DMS114 treated with DMSO at 0.1 percent for 48 hours (cell line): ENCODE measurements at regions not wholly inside any gene's neighbourhood (a gene's known extent, or its start where the extent isn't known, plus 50 kb on each side); places are given as distances from the start of the nearest gene placed in this dataset.

ENCODE experiments used
- DNase-seq: peaks from one replicate; lab custom pipeline; 2025; ENCODE audit not compliant: unreplicated experiment; lab: John Stamatoyannopoulos, UW

DNA sequence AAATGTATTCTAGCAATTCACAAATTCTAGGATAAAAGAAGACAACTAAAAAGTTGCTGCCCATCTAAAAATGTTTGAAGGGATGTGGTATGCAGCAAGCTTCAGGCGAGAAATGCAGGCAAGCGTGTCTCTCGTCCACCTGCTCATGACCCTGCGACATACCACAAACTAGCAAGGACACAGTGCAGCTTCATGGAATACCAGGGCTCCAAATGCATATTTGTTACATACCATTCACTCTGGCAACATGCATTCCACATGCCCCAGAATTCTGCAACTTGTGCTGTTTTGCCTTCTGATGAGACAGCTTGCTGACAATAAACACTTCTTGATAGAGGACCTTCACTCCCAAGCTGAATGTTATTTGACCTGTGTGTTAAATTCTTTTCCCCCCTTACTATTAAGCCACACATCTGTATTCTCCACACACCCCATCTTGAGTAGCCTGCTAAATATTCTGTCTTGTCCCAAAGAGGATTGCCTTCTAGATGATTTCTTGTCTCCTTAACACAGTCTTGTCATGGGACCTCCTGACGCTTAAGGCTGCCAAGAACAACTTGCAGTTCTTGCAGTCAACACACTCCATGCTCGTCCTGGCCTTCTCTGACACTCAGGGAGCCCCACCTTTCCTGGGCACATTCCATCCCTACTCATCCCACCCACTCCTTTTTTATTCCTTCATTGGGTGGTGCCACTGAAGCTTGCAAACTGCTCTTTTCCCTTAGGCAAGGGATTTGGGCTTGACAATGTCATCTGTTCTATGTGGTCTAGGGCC, 340.5 kb downstream of the PIK3R1 start:
- DNase-seq = no peak

DNA sequence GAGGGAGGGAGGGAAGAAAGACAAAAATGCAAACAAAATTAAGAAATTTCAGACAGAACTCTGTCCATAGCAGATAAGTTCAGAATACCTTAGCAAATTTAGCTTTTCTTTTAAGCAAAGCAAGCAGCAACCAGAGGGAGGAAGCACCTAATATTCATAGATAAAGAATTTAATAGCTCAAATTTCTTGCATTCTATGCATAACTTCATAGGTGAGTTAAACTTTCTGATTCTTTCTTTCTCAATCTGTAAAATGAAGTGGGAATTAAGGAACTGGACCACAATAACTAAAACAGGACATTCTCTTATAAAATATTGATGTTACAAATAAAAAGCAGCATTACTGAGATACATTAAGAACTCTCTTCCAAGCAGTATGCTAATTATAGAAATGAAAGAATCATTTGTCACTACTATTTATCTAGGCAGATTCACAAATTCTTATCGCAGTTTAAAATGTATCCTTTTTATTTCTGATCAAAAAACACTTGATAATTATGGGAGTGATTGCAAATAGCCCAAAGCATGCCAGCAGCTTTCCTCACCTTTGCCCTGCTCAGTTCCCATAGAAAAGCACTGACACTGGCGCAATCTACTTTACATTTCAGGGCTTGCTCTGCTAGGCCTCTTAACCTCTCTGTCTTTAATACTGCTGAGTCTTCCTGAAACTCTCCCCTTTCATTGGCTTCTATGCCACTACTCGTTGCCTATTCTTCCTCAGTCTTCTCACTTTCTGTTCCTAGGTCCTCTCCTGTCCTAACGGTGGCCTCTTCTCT, 341.8 kb downstream of the PIK3R1 start:
- no peak for DNase-seq

DNA sequence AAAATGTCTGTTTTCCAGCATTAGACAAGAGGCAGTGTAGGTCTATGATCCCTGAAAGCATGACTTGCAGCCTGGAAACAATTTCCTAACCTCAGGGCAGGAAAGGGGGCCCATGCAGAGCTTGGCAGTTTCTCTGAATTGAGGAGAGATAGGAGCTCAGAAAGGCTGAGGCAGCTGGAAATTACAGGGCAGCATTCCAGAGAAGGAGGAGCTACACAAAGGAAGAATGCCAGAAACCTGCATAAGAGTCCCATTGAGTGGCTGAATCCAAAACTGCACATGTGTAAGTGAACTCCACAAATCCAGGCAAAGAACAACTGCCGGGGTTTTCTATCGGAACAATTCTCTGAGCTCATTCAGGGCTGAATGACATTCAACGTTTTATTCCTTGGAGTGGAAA, 346.8 kb downstream of the PIK3R1 start:
- DNase-seq = no peak

DNA sequence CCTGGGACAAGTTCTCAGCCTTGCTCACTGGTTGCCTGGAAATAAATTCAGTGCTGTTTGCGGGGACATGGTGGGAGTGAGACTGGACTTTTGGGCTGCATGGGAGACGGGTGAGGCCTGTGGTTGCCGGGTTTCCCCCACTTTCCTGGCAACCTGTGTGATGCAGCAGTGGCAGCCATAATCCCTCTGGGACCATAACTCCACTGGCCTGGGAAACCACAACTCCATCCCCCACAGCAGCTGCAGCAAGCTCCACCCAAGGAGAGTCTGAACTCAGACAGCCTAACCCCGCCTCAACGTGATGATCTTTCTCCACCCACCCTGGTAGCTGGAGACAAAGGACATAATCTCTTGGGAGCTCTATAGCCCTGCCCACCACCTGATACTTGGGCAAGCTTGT, 349.9 kb downstream of the PIK3R1 start:
- DNase-seq = no peak

DNA sequence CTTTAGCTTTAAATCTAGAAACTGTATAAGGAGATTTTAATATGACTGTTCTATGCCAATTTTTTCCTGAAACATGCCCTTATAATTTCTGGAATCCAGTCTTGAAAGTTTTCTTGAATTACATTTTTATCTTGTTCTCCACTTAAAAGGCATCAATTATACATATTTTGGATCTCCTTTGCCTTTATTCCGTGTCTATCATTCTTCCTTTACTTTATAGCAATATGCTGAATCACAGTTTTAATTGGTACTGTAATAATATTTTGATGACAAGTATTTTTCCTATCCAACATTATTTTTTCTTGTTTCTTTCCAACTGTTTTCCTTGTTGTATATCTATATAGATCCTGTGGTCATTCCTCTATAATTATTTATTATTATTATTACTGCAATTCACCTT, 361.2 kb downstream of the PIK3R1 start:
- DNase-seq = no peak

DNA sequence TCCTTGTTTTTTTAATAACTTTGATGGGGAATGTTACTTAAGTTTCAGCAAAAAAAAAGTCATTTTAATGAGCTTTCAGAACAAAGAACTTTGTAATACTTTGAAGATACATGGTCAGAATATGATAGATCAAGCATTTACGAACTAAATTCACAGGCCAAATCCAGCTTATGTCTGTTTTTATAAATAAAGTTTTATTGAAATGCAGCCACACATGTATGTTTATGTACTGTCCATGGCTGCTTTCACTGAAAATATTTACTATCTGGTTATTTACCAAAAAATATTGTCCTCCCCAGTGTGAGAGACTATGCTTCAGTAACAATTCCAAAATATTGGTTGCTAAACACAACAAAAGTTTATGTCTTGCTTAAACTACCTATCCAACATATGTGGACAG, 366.7 kb downstream of the PIK3R1 start:
- DNase-seq = no peak

DNA sequence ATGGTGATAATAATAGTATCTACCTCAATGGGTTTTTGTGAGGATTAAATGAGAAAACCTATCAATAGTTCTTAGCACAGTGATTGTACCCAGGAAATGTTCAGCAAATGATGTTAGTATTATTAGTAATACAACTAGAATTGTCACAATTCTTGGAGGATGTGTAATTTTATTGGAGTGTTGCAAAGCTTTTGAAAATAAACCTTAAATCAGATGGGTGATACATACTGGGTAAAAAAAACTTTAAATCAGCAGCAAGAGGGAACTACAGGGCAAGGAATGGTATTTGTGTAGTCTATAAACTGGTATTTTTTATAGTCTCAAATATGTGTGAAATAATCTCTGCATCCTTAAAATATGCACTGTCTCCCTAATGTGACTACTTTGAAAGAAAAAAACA, 371.6 kb downstream of the PIK3R1 start:
- DNase-seq = no peak

DNA sequence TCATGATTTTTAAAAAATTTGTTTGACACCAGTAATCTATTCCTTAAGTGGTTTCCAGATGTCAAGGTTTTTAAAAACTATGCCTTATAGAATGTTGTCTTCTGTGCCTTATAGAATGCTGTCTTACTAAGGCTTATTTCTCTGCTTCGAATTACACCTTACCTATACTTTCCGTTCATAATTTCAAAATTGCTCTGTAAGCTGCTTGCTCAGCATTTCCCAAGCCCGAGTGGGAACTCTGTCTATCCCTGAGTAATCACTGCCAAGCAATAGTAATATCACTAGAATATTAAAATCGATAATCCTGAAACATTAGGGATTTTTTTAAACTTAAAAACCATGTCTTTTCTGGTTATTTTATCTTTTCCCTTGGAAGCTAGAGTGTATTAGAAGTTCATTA, 376.3 kb downstream of the PIK3R1 start:
- no peak for DNase-seq

DNA sequence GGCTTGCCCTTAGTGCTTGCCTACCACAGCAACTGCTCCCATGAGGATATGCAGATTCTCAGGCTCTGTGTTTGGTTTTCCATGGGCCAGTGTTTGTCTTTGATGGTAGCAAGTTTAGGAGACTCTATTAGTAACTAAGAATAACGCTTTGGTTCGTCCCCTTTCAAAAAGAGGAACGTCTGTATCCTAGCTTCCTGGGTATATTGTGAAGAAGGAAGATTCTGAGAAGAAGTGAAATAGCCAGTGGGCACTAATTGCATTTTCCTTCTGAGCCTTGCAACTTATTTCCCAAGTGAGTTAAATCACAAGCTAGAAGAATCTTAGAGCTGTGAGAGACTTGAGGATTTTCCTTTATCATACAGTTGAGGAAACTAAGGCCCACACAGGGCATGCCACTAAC, 376.8 kb downstream of the PIK3R1 start:
- no peak for DNase-seq

DNA sequence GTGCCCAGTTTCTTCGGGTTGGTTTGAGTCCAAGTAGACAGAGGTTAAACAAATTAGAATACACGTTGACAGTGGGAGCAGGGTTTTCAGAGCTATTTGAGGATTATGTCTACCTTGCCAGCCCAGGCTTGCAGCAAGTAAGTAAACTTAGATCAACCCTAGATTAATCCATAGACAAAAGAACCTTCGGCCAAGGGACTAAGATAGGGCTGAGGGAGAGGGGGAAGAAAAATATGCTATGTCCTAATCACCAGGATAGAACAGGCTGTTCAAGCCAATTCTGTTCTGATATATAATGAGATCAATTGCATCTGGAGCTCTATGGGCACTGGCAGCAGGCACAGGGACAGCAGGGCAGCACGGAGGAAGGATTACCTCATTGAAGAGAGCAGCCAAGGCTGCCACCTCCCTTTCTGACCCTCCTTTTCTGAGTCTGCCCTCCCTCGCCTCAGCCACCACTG, 377.7 kb downstream of the PIK3R1 start:
- DNase-seq = no peak

DNA sequence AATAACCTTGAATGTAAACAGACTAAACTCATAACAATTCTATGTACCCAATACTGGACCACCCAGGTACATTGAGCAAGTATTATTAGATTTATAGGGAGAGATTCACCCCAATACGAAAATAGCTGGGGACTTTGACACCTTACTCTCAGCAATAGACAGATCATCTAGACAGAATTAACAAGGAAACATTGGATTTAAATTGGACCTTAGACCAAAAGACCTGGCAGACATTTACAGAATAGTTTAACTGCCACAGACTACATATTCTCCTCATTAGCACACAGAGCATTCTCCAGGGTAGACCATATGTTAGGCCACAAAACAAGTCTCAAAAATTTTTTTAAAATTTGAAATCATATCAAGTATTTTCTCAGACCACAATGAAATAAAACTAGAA, 397.4 kb downstream of the PIK3R1 start:
- no peak for DNase-seq

DNA sequence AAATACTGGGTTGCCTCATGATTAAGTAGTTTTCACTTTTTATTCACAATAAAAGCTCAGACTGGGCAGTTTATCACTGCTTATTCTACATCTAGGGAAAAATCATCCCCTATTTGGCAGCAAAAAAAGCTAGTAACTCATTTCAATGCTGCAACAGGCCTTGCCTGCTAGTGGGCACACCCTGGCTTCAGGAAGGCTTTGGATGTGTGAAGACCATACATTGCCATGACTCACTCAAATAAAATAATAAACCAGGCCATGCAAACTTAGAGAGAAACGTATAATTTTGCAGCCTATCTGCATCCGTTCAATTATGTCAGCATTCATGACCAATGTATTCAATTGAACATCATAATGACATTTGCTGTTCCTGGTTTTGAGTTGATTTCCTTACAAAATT, 402.9 kb downstream of the PIK3R1 start:
- no peak for DNase-seq

DNA sequence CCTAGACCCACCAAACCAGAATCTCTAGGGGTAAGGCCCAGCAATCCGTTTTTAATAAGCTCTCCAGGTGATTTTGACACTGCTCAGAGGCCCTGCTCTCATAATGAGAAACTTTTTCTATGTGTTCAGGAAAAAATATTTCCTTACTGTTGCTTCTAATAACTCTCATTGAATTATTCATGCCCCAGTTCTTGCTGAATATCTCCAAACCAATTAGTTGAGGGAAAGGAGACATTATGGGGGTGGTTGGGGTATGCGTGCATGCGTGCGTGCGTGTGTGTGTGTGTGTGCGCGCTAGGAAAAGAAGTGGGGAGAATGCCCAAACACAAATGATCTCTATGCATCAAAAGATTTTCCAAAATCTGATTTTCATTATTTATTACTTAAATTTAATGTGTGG, 411.4 kb downstream of the PIK3R1 start:
- DNase-seq = no peak

DNA sequence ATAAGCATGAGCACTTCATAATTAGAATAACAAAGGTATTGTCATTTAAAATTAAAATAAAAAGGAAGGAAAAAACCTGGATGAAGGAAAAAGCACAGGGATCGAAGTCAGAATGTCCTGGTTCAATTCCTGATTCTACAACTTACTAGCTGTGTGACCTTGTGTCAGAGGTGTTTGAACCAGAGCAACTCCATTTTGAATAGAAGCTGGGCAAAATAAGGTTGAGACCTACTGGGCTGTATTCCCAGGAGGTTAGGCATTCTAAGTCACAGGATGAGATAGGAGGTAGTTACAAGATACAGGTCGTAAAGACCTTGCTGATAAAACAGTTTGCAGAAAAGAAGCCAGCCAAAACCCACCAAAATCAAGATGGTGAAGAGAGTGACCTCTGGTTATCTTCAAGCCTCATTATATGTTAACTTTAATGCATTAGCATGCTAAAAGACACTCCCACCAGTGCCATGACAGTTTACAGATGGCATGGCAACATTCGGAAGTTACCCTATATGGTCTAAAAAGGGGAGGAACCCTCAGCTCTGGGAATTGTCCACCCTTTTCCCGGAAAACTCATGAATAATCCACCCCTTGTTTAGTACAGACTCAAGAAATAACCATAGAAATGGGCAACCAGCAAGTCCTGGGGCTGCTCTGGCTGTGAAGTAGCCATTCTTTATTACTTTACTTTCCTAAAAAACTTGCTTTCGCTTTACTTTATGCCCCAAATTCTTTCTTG, 412.7 kb downstream of the PIK3R1 start:
- DNase-seq = no peak

DNA sequence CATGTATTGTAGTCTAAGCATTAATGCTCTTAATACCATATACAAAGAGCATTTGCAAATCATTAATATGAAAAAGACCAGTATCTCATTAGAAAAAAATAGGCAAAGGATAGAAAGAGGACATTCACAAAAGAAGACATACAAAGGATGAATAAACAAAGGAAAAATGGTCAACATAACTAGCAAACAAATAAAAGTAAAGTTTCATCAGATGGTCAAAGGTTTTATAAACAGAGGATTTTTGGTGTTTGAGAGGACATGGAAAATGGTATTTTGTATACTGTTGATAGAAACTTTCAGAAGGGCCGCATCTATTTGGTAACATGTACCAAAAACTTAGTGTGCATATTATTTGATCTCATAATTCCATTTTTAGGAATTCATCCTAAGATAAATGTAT, 414.8 kb downstream of the PIK3R1 start:
- no peak for DNase-seq

DNA sequence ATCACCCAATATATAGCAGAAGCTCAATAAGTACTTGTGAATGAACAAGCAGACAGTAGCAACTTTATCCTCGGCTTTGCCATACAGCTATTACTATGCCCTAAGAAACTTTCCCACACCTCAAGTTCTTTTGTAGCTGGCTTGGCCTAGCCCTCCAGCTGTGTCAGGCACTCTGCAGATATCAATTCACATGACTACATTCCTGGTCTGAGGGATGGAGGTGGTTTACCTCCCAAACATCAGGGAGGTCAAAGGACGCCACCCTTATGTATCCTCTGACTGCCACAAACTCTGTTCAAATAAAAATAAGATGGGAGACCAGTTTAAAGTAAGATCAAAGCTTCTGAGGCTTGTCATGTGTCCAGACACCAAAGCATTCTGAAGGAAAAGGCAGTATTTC, 416.3 kb downstream of the PIK3R1 start:
- no peak for DNase-seq

DNA sequence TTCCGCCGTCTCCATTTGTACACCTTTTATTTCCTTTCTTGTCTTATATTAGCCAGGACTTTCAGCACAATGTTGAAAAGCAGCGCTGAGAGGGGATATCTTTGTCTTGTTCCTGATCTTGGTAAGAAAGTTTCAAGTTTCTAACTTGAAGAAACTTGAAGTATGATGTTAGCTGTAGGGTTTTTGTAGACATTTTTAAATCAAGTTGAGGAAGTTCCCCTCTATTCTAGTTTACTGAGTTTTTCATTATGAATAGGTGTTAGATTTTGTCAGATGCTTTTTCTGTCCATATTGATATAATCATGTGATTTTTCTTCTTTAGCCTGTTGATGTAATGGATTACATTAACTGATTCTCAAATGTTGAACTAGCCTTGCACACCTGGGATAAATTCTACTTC, 425.7 kb downstream of the PIK3R1 start:
- DNase-seq = no peak

DNA sequence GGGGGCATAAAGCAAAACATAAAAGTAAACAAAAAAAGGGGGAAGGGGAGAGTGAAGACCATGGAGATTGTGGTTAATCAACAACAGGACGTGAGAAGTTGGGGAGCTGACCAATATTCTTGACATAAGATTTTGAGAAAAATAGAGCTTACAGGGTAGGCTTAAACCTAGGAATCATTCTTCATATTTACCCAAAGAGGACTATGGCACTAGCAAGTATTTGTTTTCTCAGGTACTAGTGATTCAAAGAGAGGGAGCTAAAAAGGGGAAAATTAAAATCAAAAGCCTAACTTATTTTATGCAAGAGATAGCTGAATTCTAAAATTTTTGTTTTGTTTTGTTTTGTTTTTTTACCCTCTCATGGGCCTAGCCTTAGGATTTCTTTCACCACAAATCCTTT, 427.5 kb downstream of the PIK3R1 start:
- no peak for DNase-seq

DNA sequence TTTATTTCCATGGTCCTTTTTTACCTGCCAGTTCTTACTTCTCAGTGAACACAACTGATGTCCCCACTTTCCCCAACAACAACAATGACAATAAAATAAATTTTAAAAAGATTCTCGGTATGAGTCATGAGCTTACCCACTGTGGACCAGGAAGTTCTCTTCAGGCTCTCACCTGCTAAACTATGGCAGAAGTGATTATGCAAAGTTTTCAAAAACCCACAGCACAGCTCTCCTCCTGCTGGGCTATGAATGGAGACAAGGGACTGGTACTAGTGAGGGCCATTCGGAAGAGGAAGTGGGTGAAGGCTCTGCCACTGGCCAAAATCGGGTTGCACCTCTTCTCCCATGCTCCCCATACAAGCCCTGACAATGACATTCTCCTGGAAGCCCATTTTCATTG, 429.4 kb downstream of the PIK3R1 start:
- no peak for DNase-seq

DNA sequence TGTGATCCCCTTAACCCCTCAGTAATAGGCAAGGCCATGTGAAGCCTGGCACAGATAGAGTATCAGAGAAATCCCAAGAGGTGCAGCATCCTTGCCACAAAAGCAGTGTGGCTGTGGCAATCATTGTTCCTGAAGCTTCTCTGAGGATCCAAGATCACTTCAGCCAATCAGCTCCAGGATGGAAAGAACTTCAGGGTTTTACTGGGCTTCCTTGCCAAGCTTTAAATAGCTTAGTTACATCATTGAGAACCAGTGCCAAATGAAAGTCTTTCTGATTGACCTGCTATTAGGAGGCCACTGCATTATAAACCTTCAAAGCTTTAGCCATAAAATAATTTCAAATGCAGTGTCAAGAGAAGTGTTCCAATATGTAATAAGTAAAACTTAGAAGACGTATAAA, 430.6 kb downstream of the PIK3R1 start:
- DNase-seq = no peak

DNA sequence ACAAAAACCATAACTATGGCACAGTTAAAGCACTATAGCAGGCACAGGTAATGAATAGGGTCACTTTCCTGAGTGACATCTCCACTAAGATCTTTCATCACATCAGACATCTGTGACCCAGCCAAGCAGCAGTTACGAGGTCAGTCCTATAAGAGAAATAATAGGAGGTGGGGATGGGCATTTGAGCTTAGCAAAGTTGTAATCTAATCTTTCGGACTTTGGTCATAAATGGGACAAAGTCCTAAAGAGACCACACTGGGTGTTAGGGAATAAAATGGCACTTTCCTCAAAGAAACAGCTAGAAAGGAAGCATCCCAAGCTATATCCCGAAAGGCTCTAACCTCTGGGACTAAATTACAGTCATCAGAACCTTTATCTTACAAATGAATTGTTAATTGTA, 432.2 kb downstream of the PIK3R1 start:
- no peak for DNase-seq
